HG03342 (cell line): ENCODE measurements at regions not wholly inside any gene's neighbourhood (a gene's known extent, or its start where the extent isn't known, plus 50 kb on each side); places are given as distances from the start of the nearest gene placed in this dataset.
"Not testable (repeated sequence)": the region's sequence is repeated elsewhere in the genome, so short reads cannot be mapped to it uniquely, and the experiment has no call there.

Source experiments
- ATAC-seq: cut with Tn5 transposase; IDR thresholded peaks from one replicate; pipeline ENCODE4 v1.9.1; 2021; ENCODE audit warnings: mild to moderate bottlenecking, moderate library complexity; ENCODE audit not compliant: unreplicated experiment

- no peak for ATAC-seq
Observed at GRCh38 chr13:21228738-21229137, 52.3 kb downstream of the MRPL57 start.

DNA sequence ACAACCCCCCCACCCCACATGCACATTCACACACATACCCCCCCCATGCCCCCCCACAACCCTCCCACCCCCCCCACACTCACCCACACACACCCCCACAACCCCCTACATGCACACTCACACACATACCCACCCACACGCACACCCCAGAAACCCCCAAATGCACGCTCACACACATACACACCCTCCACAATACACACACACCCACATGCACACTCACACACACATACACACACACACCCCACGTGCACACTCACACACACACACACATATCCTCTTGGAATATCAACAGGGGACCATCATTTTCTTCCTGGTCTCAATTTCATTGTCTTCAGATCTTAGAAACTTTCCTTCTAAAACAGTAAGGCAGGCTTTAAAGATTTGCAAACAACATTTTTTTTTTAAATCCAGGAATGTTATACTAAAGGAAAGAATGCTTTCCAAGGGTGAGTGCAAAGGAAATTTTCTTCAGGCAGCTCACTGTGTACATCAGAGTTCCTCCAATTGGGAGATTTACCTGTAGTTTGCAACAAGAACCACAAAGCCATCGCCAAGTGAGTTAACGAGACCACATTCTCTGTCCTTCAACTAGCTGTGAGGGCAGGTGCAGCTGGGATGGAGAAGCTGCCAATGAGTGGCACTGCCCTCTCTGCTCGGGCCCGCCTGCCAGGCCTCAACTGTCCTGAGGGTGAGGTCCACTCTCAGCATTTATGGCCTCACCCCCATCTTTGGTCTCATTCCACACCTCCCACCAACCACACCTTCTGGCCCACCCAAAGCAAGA is 53.0 kb downstream of the MRPL57 start:
- no peak for ATAC-seq

GRCh38 chr13:21230516-21230915 is 54.1 kb downstream of the MRPL57 start:
- ATAC-seq, result no peak

DNA sequence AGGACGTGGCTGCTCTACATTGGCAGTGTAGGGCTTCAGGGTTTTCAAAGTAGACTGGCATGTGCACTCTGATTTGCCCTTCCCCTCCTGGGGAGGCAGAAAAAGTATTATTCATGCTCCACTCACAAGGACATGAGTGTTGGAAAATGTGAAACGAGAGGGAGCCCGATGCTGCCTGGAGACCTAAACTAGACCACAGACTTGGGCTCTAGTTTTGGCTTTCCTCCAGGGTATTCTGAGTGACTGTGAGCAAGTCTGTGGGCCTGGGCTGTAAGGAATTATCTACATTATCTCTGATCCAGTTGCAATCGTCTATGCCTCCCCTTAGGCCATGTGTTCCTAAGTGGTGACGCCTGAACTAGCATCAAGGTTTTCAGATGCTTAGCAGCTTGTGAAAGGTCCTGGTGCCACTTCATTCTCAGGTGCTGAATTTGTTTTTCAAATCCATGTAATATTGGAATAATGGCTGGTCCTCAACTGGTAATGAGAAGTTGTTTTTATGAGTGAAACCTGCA is 55.0 kb downstream of the MRPL57 start:
- ATAC-seq, result no peak

GRCh38 chr13:21232196-21232595 is 55.7 kb downstream of the MRPL57 start:
- no peak for ATAC-seq

DNA sequence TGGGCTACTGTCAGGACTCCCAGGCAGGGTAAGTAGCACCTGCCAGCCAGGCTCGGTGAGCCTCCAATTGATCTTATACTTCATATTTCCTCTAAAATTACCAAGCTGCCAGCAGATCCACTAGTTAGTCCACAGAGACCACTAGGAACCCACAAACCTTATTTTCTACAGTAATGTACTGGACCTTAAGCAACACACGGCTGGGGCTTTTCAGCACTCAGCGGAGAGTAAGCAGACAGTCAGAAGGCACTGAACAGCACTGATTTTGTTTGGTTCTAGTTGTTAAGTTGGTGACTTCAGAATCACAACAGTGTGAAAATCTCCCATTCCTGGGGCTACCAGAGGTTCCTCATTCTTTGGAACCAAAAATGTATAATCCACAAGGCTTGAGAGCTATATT is 56.1 kb downstream of the MRPL57 start:
- ATAC-seq, result no peak

- no peak for ATAC-seq
Observed at GRCh38 chr13:21233086-21233485, 56.6 kb downstream of the MRPL57 start.

GRCh38 chr13:21234526-21234925 is 58.1 kb downstream of the MRPL57 start:
- ATAC-seq, result no peak

GRCh38 chr13:21235174-21235573 is 58.7 kb downstream of the MRPL57 start:
- no peak for ATAC-seq

GRCh38 chr13:21237081-21237480 is 60.6 kb downstream of the MRPL57 start:
- ATAC-seq, result no peak

DNA sequence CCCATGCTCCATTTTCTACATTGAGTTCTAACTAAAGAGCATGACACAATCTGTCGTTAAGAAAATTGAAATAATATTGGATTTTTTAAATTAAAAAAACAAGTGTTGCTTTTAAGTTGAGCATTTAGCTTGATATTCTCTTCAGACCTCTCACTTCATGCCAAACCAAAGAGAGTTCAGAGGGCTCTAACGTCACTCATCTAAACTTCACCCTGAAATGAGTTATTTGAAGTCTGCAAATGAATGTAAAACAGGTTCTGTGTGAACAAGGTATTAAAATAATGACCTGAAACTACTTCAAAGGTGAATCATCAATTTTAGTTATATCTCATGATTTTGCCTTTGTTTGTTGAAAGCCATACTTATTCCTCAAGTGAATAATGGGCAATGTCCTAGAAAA is 61.8 kb downstream of the MRPL57 start:
- ATAC-seq, result no peak

GRCh38 chr13:21240586-21240985 is 64.1 kb downstream of the MRPL57 start:
- no peak for ATAC-seq

DNA sequence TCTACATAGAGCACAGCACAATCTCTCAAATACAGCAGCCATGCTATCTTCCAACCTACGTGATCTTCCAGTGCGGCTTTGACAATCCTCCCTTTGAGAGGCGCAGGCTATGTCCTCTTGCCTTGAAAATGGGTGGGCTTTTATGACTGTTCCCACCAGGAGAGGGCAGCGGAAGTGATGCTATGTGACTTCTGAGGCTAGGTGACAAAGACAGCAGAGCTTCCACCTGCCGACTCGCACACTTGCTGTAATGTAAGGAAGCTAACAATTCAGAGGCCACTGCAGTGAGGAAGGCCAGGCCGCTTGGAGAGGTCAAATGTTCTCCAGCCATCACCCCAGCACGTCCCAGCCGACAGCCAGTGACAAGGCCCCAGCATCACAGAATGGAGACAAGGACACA is 65.8 kb downstream of the MRPL57 start:
- ATAC-seq, result no peak

DNA sequence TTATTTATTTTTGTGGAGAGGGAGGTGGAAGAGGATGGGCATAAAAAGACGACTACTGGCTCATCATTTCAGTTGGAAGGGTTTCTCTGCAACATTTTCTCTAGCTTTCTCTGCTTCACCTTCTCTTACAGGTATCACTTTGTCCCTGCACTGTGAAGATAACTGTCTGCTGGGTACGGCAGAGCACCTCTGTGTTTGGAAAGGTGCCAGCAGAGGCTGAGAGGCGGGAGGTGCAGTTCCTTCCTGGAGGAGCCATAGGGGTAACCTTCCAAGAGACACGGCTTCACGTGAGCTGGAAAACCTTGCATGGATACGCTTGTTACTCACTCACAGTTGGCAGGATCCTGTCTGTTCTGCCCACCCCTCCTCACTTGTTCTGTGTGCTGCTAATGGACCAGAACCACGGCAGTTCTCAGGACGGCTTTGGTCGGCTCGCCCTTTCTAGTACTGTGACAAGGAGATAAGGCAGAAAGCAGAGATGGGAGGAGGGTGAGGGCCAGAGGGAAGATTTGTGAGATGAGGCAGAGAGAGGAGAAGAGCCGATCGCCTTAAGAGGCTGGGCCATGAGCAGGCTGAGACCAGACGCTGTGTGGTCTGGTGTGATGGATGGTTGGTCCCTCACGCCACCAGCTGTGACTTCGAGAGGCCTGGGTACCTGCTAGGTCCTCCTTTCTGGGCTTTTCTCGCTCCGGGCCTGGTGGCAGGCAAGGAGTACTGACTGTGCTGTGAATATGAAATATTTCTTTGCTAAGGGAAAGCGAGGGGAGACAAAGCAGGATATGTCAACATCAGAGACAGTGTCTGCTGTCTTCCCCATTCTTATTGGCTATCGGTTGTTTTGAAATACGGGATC is 66.8 kb downstream of the MRPL57 start:
- no peak for ATAC-seq

DNA sequence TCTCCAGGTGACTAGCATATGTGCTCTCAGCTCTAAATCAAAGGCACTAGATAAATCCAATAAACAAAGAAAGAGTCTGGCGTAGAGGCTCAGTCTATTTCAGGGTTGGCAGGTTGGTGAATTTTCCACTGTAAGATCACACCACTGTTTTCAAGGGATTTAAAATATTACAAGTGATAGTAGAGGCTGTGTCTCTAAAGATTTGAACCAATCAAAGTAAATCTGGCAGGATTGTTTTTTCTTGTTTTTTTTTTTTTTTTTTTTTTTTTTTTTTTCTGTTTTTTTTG is 67.4 kb downstream of the MRPL57 start:
- not testable (repeated sequence) for ATAC-seq

- ATAC-seq, result no peak
Observed at GRCh38 chr13:21246761-21247452, 70.4 kb downstream of the MRPL57 start.

DNA sequence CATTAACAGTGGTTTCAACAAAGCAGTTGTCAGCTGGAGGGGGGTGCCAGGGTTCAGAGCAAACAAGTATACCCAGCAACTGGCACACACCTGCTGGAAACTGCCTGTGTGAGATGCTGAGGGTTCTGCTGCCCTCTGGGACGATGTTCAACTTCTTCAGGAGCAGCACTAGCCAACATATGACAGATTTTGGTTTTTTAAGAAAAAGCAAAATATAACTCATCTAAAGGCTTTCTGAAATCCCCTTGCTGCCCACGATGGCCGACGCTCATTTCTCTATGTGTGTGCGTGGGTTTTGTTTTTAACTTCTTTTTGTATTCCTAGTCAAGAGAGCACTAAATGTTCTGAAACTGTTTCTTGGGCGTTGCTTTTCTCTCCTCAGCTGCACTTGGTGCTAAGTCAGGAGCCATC is 79.9 kb downstream of the MRPL57 start:
- ATAC-seq, result no peak

GRCh38 chr13:21256891-21257290 is 80.4 kb downstream of the MRPL57 start:
- ATAC-seq, result no peak

DNA sequence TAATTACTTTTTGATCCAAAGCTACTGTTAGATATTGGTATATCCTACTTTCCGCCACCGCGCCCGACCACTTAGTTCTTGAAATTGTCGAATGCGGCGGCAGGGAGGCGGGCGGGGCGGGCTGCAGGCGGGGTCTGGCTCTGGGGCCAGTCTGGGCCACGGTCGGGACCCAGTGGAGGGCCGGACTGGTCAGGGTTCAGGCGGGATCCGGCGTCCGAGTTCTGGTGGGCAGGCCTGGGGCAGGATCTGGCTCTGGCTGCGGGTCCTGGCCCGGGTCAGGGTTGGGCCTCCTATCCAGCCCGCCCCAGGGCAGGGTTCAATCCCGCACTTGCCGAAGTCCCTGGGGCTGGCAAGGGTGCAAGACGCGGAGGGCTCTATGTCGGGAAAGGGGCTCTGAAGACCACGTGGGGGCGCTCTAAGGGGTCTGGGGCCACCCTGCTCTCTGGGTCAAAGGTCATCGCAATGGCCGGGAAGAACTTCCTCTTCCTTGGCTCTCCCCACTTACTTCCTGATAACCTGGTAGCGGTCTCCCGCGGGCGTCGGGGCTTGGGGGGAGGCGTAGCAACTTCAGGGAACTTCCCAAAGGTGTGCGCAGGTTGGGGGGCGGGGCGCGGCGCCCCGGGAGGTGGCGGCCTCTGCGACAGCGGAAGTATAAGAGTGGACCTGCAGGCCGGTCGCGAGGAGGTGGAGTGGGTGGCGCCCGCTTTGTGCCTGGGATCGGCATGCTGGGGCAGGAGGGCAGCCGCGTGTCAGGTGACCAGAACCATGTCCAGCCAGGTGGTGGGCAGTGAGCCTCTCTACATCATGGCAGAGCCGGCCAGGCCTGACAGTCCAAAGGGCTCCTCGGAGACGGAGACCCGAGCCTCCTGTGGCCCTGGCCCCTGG is 83.4 kb downstream of the MRPL57 start:
- ATAC-seq, result no peak

- ATAC-seq, result not testable (repeated sequence)
Observed at GRCh38 chr13:21260561-21261290, 84.3 kb downstream of the MRPL57 start.
